T follicular helper cell (primary cell): ENCODE measurements at regions not wholly inside any gene's neighbourhood (a gene's known extent, or its start where the extent isn't known, plus 50 kb on each side); places are given as distances from the start of the nearest gene placed in this dataset.

Source experiments
- DNase-seq: peaks from one replicate; pipeline ENCODE4 v3.0.0-alpha.2; 2020; ENCODE audit warnings: low read depth

DNA sequence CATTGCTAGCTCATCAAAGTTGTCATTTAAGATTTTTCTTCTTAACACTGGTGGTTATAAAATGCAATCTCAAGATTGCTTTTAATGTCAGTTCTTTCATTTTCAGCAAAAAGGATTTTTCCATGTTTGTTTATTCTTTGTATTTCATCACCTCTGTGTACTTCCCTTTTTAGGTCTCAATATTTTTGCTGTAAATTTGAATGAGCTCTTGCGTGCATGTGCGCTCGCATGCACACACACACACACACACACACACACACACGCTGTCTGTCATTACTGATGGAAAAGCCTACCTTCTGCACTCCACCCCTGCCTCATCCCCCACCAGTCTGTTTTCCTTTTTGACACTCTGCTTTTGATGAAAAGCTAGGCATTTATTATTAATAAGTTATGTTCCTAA, 85.3 kb upstream of the FYN start:
- DNase-seq: no peak

- no peak for DNase-seq
These were observed 86.5 kb upstream of the FYN start for GRCh38 chr6:111959766-111960165.

DNA sequence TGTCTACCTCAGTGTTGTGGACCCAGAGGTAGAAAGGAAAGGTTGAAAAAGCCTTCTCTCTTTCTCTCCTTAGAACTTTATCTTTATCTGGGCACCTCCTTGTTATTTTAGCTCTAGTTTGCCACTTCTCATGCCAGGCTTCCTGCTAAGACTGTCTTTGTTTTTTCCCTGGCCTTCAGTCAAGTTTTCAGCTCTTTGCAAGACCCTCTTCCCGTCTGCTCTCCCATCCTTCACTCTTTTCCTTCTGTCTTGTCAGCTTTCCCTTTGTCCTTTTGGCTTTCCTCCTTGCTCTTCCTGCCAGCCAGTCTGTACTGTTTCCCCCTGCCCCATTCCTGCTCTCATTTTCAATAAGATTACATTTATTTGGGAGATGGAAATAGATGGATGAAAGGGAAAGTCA, 86.8 kb upstream of the CCN6 start:
- DNase-seq: no peak

DNA sequence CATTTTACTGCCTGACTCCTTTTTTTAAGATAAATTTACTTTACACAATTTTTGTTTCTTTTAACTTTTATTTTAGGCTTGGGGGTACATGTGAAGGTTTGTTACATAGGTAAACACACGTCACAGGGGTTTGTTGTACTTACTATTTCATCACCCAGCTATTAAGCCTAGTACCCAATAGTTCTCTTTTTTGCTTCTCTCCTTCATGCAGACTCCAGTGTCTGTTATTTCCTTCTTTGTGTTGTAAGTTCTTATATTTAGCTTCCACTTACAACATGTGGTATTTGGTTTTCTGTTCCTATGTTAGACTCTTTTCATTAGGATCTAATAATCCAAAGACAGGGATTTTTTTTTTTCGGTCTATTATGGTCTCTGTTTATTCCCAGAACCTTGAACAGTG, 83.5 kb upstream of the CCN6 start:
- DNase-seq: no peak

DNA sequence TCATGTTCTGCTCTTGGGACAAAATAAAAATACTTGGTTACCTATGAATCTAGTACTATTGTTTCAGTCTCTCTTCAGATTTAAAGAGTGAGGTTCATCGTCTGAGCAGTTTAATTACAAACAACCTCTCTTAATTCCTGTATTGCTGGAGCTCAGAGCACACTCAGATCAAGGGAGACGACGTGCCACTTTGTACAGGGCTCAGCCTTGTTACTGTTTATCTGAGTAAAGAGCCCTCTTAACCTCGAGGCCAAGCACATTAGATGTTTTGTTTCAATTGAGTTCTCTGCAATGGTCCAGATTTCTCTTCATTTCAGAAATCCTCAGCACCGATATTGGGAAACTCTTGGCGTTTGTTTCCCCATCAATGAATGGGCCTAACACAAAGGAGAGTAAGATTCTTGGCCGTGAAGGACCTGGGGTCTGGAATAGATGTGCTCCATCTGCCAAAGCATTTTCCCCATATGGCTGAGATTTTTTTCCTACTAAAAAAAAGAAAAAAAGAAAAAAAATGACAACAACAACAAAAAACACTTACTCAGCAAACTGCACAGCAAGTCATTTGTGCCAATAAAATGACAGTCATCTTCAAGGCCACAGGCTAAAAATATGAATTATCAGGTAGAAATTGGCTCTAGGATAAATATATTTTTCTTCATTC, 82.6 kb upstream of the CCN6 start:
- no peak for DNase-seq

GRCh38 chr6:111971866-111972532, 81.9 kb upstream of the CCN6 start:
- no peak for DNase-seq

DNA sequence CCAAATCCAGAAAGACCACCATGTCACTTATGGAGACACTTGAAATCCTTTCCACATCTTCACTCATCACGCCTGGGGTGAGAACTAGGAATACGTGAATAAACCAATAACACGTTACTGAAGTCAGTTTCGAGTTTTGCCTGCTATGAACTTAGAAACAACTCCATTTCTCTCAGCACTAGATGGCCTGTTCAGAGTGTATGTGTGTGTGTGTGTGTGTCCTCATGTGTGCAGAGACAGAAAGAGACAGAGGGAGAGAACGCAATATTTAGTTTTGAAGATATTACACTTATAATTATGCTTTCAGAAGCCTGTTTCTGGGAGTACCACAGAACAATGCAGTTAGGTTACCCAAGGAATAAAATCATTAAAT, 81.2 kb upstream of the CCN6 start:
- no peak for DNase-seq

GRCh38 chr6:111973118-111973761, 80.7 kb upstream of the CCN6 start:
- DNase-seq: peak; percentile 63

- no peak for DNase-seq
These were observed 79.8 kb upstream of the CCN6 start for GRCh38 chr6:111973927-111974639.

DNA sequence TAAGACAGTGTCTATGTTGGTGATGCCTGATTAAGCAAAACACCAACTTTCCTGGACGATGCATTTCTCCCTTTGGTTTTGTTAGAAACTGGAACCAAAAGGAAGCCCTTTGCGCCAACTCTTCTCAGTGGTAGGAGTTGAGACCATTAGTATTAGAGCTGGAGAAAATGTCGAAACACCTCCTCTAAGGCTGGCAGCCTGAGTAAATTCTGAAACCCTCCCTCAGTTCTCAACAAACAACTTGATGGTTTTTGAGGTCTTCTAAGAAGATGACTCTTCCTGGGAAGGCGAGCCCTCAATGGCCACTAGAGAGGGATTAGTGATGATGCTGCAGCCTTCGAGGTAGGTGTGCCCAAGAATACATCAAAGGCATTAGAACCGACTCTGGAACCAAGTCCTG, 78.4 kb upstream of the CCN6 start:
- no peak for DNase-seq

DNA sequence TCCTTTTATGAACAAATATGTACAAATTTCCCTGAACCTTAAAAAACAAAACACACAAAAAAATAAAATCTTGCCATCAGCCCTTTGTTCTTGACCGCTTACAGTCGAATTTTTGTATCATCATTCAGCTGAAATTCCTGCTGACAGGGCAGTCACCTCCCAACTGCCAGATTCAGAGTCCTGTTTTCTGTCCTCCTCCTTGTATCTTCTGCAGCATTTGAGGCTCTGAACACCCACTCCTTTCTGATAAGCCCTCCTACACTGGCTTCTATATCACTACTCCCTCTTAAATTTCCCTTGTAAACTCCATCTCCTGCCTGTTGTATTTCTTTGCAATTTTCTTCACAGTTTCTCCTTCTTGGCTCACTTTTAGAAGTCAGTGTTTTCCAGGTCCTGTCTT, 77.8 kb upstream of the CCN6 start:
- DNase-seq: no peak

- DNase-seq: no peak
These were observed 75.3 kb upstream of the CCN6 start for GRCh38 chr6:111978532-111979149.

DNA sequence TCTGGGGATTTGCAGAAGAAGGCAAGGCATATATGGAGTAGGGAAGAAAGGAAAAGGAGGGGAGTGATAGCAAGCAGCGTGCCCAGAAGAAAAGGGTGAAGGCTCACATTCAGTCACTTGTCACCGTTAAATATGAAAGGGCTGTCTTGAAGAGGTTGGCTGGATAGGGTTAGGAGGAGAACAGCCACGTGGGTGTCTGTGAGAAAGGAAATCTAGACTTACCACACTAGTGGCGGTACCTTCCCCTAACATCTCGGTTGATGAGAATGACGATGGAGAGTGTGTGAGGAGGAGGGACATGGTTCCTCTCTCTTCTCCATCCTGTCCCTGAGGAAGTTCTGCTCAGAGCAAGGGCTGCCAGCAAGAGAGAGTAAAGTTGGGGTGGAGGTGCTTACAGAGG, 74.3 kb upstream of the CCN6 start:
- no peak for DNase-seq

GRCh38 chr6:111980143-111980542, 73.8 kb upstream of the CCN6 start:
- DNase-seq: no peak

GRCh38 chr6:111980971-111981840, 72.7 kb upstream of the CCN6 start:
- DNase-seq: no peak

GRCh38 chr6:111982681-111983080, 71.2 kb upstream of the CCN6 start:
- no peak for DNase-seq

DNA sequence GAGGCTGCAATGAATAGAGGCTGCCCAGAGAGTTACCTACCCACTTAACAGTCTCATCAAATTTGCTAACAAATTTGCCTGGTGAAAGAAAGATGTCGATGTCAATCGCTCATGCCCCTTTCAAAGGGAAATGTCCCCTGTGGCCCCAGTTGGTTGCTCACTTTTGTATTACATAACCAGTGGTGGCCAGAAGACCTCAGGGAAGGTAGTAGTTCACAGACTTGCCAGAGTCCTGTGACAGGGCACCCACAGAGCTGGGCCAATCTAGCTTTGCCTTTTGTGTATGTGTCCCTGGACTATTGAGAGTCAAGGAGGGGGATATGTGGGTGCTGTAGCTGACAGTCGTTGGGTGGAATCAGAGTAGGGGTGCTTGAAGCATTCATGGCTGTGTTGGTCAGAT, 70.7 kb upstream of the CCN6 start:
- no peak for DNase-seq

GRCh38 chr6:111984081-111984480, 69.8 kb upstream of the CCN6 start:
- DNase-seq: no peak

- DNase-seq: no peak
These were observed 69.2 kb upstream of the CCN6 start for GRCh38 chr6:111984516-111985201.

GRCh38 chr6:111985202-111985731, 68.6 kb upstream of the CCN6 start:
- no peak for DNase-seq

DNA sequence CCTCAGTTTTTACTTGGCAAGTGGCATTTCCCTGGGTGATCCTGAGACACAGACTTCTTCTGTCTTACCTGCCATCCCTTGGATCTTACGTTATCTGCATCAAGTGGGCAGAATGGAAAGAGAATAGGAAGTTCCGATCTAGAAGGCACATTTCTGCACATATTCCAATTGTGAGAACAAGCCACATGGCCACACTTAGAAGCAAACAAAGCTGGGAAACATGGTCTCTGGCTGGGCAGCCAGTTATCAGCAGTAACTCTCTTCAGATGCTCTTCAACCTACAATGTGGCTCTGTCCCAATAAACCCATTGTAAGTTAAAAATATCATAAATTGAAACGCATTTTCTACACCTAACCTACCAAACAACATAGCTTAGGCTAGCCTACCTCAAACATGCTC, 67.3 kb upstream of the CCN6 start:
- DNase-seq: no peak
